ENCODE measurements at regions not wholly inside any gene's neighbourhood (a gene's known extent, or its start where the extent isn't known, plus 50 kb on each side); places are given as distances from the start of the nearest gene placed in this dataset.

- TF ChIP-seq, protein P1, sequence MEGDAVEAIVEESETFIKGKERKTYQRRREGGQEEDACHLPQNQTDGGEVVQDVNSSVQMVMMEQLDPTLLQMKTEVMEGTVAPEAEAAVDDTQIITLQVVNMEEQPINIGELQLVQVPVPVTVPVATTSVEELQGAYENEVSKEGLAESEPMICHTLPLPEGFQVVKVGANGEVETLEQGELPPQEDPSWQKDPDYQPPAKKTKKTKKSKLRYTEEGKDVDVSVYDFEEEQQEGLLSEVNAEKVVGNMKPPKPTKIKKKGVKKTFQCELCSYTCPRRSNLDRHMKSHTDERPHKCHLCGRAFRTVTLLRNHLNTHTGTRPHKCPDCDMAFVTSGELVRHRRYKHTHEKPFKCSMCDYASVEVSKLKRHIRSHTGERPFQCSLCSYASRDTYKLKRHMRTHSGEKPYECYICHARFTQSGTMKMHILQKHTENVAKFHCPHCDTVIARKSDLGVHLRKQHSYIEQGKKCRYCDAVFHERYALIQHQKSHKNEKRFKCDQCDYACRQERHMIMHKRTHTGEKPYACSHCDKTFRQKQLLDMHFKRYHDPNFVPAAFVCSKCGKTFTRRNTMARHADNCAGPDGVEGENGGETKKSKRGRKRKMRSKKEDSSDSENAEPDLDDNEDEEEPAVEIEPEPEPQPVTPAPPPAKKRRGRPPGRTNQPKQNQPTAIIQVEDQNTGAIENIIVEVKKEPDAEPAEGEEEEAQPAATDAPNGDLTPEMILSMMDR (IDR thresholded peaks at IDR 0.05; ENCODE audit: insufficient read depth, low read depth, low read length), result no peak
- no peak for TF ChIP-seq EZH2 (IDR thresholded peaks at IDR 0.05; ENCODE audit: insufficient read depth, low read length)
These were observed 137.8 kb upstream of the ANKH start for GRCh38 chr5:15009420-15009819.

Data from astrocyte (in vitro differentiated cells and primary cell).